IMR-90 (cell line): ENCODE measurements at regions not wholly inside any gene's neighbourhood (a gene's known extent, or its start where the extent isn't known, plus 50 kb on each side); places are given as distances from the start of the nearest gene placed in this dataset.

Experiments used
- ATAC-seq: fragments of 200-7000 bp; cut with Tn5 transposase; 2 replicates; pipeline ENCODE4 v1.9.1; 2020; ENCODE audit warnings: low read depth, mild to moderate bottlenecking, moderate library complexity
- BruUV-seq: library from RNA; stranded (reverse); fragments of 400-500 nt; replicated peaks from 2 replicates; lab custom pipeline; 2021; lab: Mats Ljungman, UMichigan
- CTCF ChIA-PET: fragments of 300-600 bp; formaldehyde crosslinking; extraction: SDS; loops from one replicate; lab custom pipeline; 2021; ENCODE audit warnings: antibody characterized with exemption; lab: Yijun Ruan, JAX
- POLR2A ChIA-PET: fragments of 300-600 bp; sonication (Branson Sonifier 250); formaldehyde crosslinking; loops from one replicate; lab custom pipeline; 2022; ENCODE audit warnings: antibody characterized with exemption; ENCODE audit not compliant: unreplicated experiment; lab: Charles Lee
- DNase-seq: peaks from one replicate; pipeline ENCODE4 v3.0.0; 2013
- H2AFZ ChIP-seq: replicated peaks from 2 replicates; pipeline ENCODE3; 2013; ENCODE audit warnings: low read length, mild to moderate bottlenecking; ENCODE audit not compliant: poor library complexity
- H2AK5ac ChIP-seq: 2 replicates; pipeline ENCODE4 v1.6.1; 2013; ENCODE audit warnings: low read depth, low read length, inconsistent platforms
- H2AK9ac ChIP-seq: replicated peaks from 2 replicates; pipeline ENCODE3; 2013; ENCODE audit warnings: mild to moderate bottlenecking, low read depth, low read length, moderate library complexity; ENCODE audit not compliant: poor library complexity
- H2BK120ac ChIP-seq: 2 replicates; pipeline ENCODE4 v1.6.1; 2013; ENCODE audit warnings: low read depth, low read length, inconsistent platforms
- H2BK15ac ChIP-seq: 3 replicates; pipeline ENCODE4 v1.6.1; 2013; ENCODE audit warnings: low read depth, low read length, inconsistent platforms
- H2BK20ac ChIP-seq: 2 replicates; pipeline ENCODE4 v1.6.1; 2013; ENCODE audit warnings: low read depth, mild to moderate bottlenecking, inconsistent platforms, low read length, moderate library complexity
- H2BK5ac ChIP-seq: 2 replicates; pipeline ENCODE4 v1.6.1; 2013; ENCODE audit warnings: mild to moderate bottlenecking, low read depth, low read length, inconsistent platforms; ENCODE audit not compliant: poor library complexity, severe bottlenecking
- H3K14ac ChIP-seq: replicated peaks from 2 replicates; pipeline ENCODE4 v1.6.1; 2013; ENCODE audit warnings: low read depth, low read length, inconsistent platforms
- H3K18ac ChIP-seq: 2 replicates; pipeline ENCODE4 v1.6.1; 2013; ENCODE audit warnings: low read depth, low read length, control low read depth
- H3K23ac ChIP-seq: 2 replicates; pipeline ENCODE4 v1.6.1; 2013; ENCODE audit warnings: low read depth, low read length, inconsistent platforms
- H3K27ac ChIP-seq: 2 replicates; pipeline ENCODE4 v1.5.1; 2013; ENCODE audit warnings: mild to moderate bottlenecking, control low read depth, low read length; ENCODE audit not compliant: insufficient read depth
- H3K27me3 ChIP-seq: 2 replicates; pipeline ENCODE4 v1.6.1; 2013; ENCODE audit warnings: low read length; ENCODE audit not compliant: control insufficient read depth, insufficient read depth
- H3K36me3 ChIP-seq: 2 replicates; pipeline ENCODE4 v1.6.1; 2013; ENCODE audit warnings: low read length, mixed read lengths; ENCODE audit not compliant: control insufficient read depth, insufficient read depth
- H3K4ac ChIP-seq: 2 replicates; pipeline ENCODE4 v1.6.1; 2013; ENCODE audit warnings: low read depth, low read length, inconsistent platforms
- H3K4me1 ChIP-seq: 2 replicates; pipeline ENCODE4 v1.6.1; 2013; ENCODE audit warnings: low read length, mixed read lengths; ENCODE audit not compliant: control insufficient read depth, insufficient read depth
- H3K4me2 ChIP-seq: 2 replicates; pipeline ENCODE4 v1.6.1; 2013; ENCODE audit warnings: low read depth, mild to moderate bottlenecking, control low read depth, low read length, moderate library complexity
- H3K4me3 ChIP-seq: 2 replicates; pipeline ENCODE4 v1.5.1; 2013; ENCODE audit warnings: low read depth, mild to moderate bottlenecking, control low read depth, low read length, moderate library complexity; ENCODE audit not compliant: insufficient read depth
- H3K56ac ChIP-seq: 2 replicates; pipeline ENCODE4 v1.6.1; 2013; ENCODE audit warnings: low read length, inconsistent platforms; ENCODE audit not compliant: insufficient read depth; ENCODE audit errors: extremely low read depth
- H3K79me1 ChIP-seq, 2 experiments: 2 replicates each; pipeline ENCODE4 v1.6.1; 2013; ENCODE audit warnings: low read length in 2 of 2, inconsistent platforms in 1 of 2, low read depth in 1 of 2
- H3K9ac ChIP-seq: 2 replicates; pipeline ENCODE4 v1.6.1; 2013; ENCODE audit warnings: low read depth, low read length, control low read depth
- H3K9me1 ChIP-seq: 2 replicates; pipeline ENCODE4 v1.6.1; 2013; ENCODE audit warnings: low read length, inconsistent platforms; ENCODE audit not compliant: insufficient read depth
- H3K9me3 ChIP-seq: 2 replicates; pipeline ENCODE4 v1.6.1; 2013; ENCODE audit warnings: low read length; ENCODE audit not compliant: control insufficient read depth, insufficient read depth
- H4K20me1 ChIP-seq: 2 replicates; pipeline ENCODE4 v1.6.1; 2013; ENCODE audit warnings: low read length, inconsistent platforms; ENCODE audit not compliant: insufficient read depth
- H4K5ac ChIP-seq: 2 replicates; pipeline ENCODE4 v1.6.1; 2013; ENCODE audit warnings: mild to moderate bottlenecking, low read depth, low read length, control low read depth
- H4K8ac ChIP-seq, 2 experiments: 2 replicates each; pipeline ENCODE4 v1.6.1; 2013; ENCODE audit warnings: low read depth in 2 of 2, low read length in 2 of 2, control low read depth in 1 of 2, inconsistent platforms in 1 of 2
- H4K91ac ChIP-seq: 2 replicates; pipeline ENCODE4 v1.6.1; 2013; ENCODE audit warnings: low read depth, low read length, inconsistent platforms; ENCODE audit not compliant: insufficient read depth
- BHLHE40 ChIP-seq: fragments of 150-350 bp; IDR thresholded peaks from 2 replicates; pipeline ENCODE4 v1.6.1; 2016; ENCODE audit warnings: mild to moderate bottlenecking, low read depth, low read length
- CEBPB ChIP-seq: IDR thresholded peaks from 2 replicates; pipeline ENCODE4 v1.6.1; 2012; ENCODE audit warnings: low read depth, low read length, improper control_type of control experiment
- CHD1 ChIP-seq: IDR thresholded peaks from 2 replicates; pipeline ENCODE4 v1.6.1; 2012; ENCODE audit warnings: low read depth, low read length, improper control_type of control experiment
- CTCF ChIP-seq: conservative IDR thresholded peaks from 2 replicates; pipeline ENCODE4 v1.5.1; 2012; ENCODE audit warnings: mild to moderate bottlenecking, low read depth, low read length, improper control_type of control experiment
- ELK1 ChIP-seq: fragments of 150-350 bp; IDR thresholded peaks from 2 replicates; pipeline ENCODE4 v1.6.1; 2016; ENCODE audit warnings: low read depth, mild to moderate bottlenecking, low read length, moderate library complexity, borderline replicate concordance
- FOS ChIP-seq: fragments of 150-350 bp; IDR thresholded peaks from 2 replicates; pipeline ENCODE4 v1.6.1; 2016; ENCODE audit warnings: low read depth, low read length
- MAFK ChIP-seq: IDR thresholded peaks from 2 replicates; pipeline ENCODE4 v1.6.1; 2012; ENCODE audit warnings: low read depth, low read length, improper control_type of control experiment
- MAZ ChIP-seq: IDR thresholded peaks from 2 replicates; pipeline ENCODE4 v1.6.1; 2012; ENCODE audit warnings: low read depth, mild to moderate bottlenecking, low read length, improper control_type of control experiment, moderate library complexity, borderline replicate concordance
- MXI1 ChIP-seq: IDR thresholded peaks from 2 replicates; pipeline ENCODE4 v1.6.1; 2012; ENCODE audit warnings: low read depth, mild to moderate bottlenecking, low read length, moderate library complexity, borderline replicate concordance
- NFE2L2 ChIP-seq: fragments of 150-350 bp; IDR thresholded peaks from 2 replicates; pipeline ENCODE4 v1.6.1; 2016; ENCODE audit warnings: low read depth, mild to moderate bottlenecking, low read length
- POLR2A ChIP-seq: IDR thresholded peaks from 2 replicates; pipeline ENCODE4 v1.6.1; 2012; ENCODE audit warnings: mild to moderate bottlenecking, low read depth, low read length
- RAD21 ChIP-seq: IDR thresholded peaks from 2 replicates; pipeline ENCODE4 v1.6.1; 2012; ENCODE audit warnings: low read length, improper control_type of control experiment
- RCOR1 ChIP-seq: IDR thresholded peaks from 2 replicates; pipeline ENCODE4 v1.6.1; 2012; ENCODE audit warnings: mild to moderate bottlenecking, low read length, improper control_type of control experiment; ENCODE audit not compliant: insufficient replicate concordance
- RFX5 ChIP-seq: IDR thresholded peaks from 2 replicates; pipeline ENCODE4 v1.8.0; 2012; ENCODE audit warnings: low read depth, mild to moderate bottlenecking, low read length, moderate library complexity
- SMC3 ChIP-seq: fragments of 150-350 bp; IDR thresholded peaks from 2 replicates; pipeline ENCODE4 v1.6.1; 2016; ENCODE audit warnings: low read depth, mild to moderate bottlenecking, antibody characterized with exemption, low read length, moderate library complexity
- USF2 ChIP-seq: fragments of 150-350 bp; IDR thresholded peaks from 2 replicates; pipeline ENCODE4 v1.6.1; 2017; ENCODE audit warnings: mild to moderate bottlenecking, antibody characterized with exemption, low read length, low read depth
- WGBS, 2 experiments: methylation state at CpG; one replicate each; pipeline versions ENCODE4 v1.1.5 to v1.1.7; 2013; ENCODE audit warnings: missing lambda C conversion rate in 2 of 2; ENCODE audit not compliant: insufficient read length in 1 of 2; ENCODE audit errors: extremely low coverage in 2 of 2; 5-methylcytosine and 5-hydroxymethylcytosine counted together
- dilution Hi-C: fragments of 300-500 bp; cut with HindIII; formaldehyde crosslinking; loops from one replicate; pipeline ENCODE4 v1.14.3; 2018; ENCODE audit warnings: low sequenced_read_pairs; ENCODE audit not compliant: unreplicated experiment
- in situ Hi-C: fragments of 300-500 bp; cut with MboI; formaldehyde crosslinking; loops from 3 replicates; pipeline ENCODE4 v1.14.3; 2019; ENCODE audit warnings: low sequenced_read_pairs, inconsistent platforms, mixed read lengths
- intact Hi-C: fragments of 100-400 bp; cut with micrococcal nuclease; formaldehyde crosslinking; loops from 2 replicates; pipeline ENCODE4 v1.10.0; 2022

GRCh38 chr2:221087779-221088178 lies 484.3 kb downstream of the EPHA4 start:
- Histone ChIP-seq H2BK15ac (no peak overlapping the region), H3K23ac (no peak overlapping the region), H3K79me1 (no peaks in the 10 kb centered on the region), H2BK5ac (no peak overlapping the region), H4K5ac (no peak overlapping the region), H3K4me3 (no peak overlapping the region), H4K20me1 (no peaks in the 10 kb centered on the region), H3K4ac (no peak overlapping the region), H2AK9ac (no peak overlapping the region), H2AFZ (no peak overlapping the region), H3K27me3 (peaks cover 2% of the 10 kb centered on the region; the same call in 1 of the 2 replicates), H3K4me2 (no peak overlapping the region), H3K56ac (no peak overlapping the region), H2BK120ac (no peak overlapping the region), H2BK20ac (no peak overlapping the region), H3K36me3 (no peaks in the 10 kb centered on the region), H3K14ac (no peak overlapping the region), H3K27ac (no peak overlapping the region), H3K9me1 (no peaks in the 10 kb centered on the region), H3K9me3 (no peaks in the 10 kb centered on the region), H4K8ac (no peak overlapping the region), H3K4me1 (peaks cover 2% of the 10 kb centered on the region; the same call in 1 of the 2 replicates), H3K9ac (no peak overlapping the region), H3K18ac (no peak overlapping the region), H4K91ac (no peak overlapping the region), H2AK5ac (no peak overlapping the region)
- TF ChIP-seq CEBPB (no peak), RAD21 (no peak), POLR2A (no peak), CTCF (no peak), FOS (no peak), USF2 (no peak), MAZ (no peak), CHD1 (no peak), RCOR1 (no peak), NFE2L2 (no peak), RFX5 (no peak), ELK1 (no peak), MXI1 (no peak), MAFK (no peak), BHLHE40 (no peak), SMC3 (no peak)
- CTCF ChIA-PET: no interaction called here
- 100% methylated on average over 3 of the region's 7 CpGs; no CpG with 5 or more reads in 1 of the 2 experiments for WGBS, 2 experiments
- intact Hi-C loops: no loop called here
- no peak for ATAC-seq
- DNase-seq: no peak
- in situ Hi-C loops: no loop called here
- POLR2A ChIA-PET: interaction anchor here (0.7 kb wide), 1 partner anchor 310 kb away, joined by 6 read pairs; no protein-coding TSS in a partner anchor
- BruUV-seq: no TSS peak
- dilution Hi-C loops: no loop called here
